Subcutaneous abdominal adipose tissue (tissue), 5 donors: ENCODE measurements at regions not wholly inside any gene's neighbourhood (a gene's known extent, or its start where the extent isn't known, plus 50 kb on each side); places are given as distances from the start of the nearest gene placed in this dataset.
"Not testable (repeated sequence)": the region's sequence is repeated elsewhere in the genome, so short reads cannot be mapped to it uniquely, and the experiment has no call there.

Source experiments
- H3K27ac ChIP-seq: one replicate; pipeline ENCODE4 v1.7.0; 2013; ENCODE audit warnings: low read depth, mild to moderate bottlenecking, inconsistent platforms, low read length, moderate library complexity
- H3K27me3 ChIP-seq, 5 donors: one replicate each; pipeline ENCODE4 v1.7.0; 2013; ENCODE audit warnings: low read length in 5 of 5, inconsistent platforms in 1 of 5; ENCODE audit not compliant: control insufficient read depth in 5 of 5, insufficient read depth in 4 of 5
- H3K36me3 ChIP-seq, 5 donors: one replicate each; pipeline ENCODE4 v1.7.0; 2013; ENCODE audit warnings: low read length in 5 of 5; ENCODE audit not compliant: control insufficient read depth in 5 of 5, insufficient read depth in 5 of 5
- H3K4me1 ChIP-seq, 5 donors: one replicate each; pipeline ENCODE4 v1.7.0; 2013; ENCODE audit warnings: low read length in 5 of 5, mild to moderate bottlenecking in 3 of 5, moderate library complexity in 1 of 5; ENCODE audit not compliant: control insufficient read depth in 5 of 5, insufficient read depth in 5 of 5
- H3K4me3 ChIP-seq, 5 donors: one replicate each; pipeline ENCODE4 v1.7.0; 2013; ENCODE audit warnings: low read length in 5 of 5, low read depth in 1 of 5
- H3K9ac ChIP-seq, 5 donors: one replicate each; pipeline ENCODE4 v1.7.0; 2013; ENCODE audit warnings: low read length in 5 of 5, mild to moderate bottlenecking in 4 of 5, moderate library complexity in 3 of 5
- H3K9me3 ChIP-seq, 5 donors: one replicate each; pipeline ENCODE4 v1.7.0; 2013; ENCODE audit warnings: low read length in 5 of 5; ENCODE audit not compliant: control insufficient read depth in 5 of 5
- donor health status: healthy.
- donor health status: healthy.
- donor health status: healthy.
- donor health status: healthy.
- donor health status: healthy.

DNA sequence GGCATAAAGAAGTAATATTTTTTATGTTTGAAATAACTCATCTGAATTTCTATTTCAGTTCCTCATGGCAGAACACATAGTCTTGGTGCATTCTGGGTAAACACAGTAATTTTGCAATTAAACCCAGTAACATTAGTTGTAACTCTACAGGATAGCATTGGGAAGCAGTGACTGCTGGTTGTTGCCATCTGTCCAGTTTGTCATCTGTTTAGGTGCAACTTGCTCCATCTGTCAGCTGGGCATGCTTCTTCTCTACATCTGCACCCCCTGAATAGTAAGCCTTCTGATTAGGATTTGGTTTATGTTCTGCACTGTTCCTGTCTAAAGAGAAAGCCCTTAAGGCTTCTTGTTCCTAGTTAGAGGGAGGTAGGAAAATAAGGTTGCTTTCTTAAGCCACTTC, 63.5 kb upstream of the CSNK1A1L start:
- Histone ChIP-seq H3K4me1 (no peaks in the 10 kb centered on the region), H3K27me3 (no peaks in the 10 kb centered on the region)

DNA sequence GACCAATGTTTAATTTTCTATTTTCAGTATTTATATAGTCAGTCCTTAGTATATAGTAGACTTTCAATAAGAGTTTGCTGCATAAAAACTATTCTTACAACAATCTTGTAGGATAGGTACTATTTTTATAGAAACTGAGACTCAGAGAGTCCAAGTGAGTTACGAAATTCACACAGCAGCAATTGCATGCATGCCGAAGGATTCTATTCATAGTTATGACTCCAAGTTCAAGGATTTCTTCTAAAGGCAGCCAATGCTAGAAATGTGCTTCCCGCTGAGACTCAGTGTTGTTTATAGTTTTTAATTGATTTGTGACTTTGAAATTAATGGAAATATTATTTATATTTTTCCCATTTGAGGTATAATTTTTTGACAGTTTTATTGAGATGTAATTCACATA, 62.7 kb upstream of the CSNK1A1L start:
- H3K27me3 ChIP-seq, result no peaks in the 10 kb centered on the region
- no peaks in the 10 kb centered on the region for H3K9me3 ChIP-seq
- H3K27ac ChIP-seq, result no peak overlapping the region
- no peak overlapping the region for H3K9ac ChIP-seq
- no peak overlapping the region for H3K4me3 ChIP-seq
- no peaks in the 10 kb centered on the region for H3K4me1 ChIP-seq
- no peaks in the 10 kb centered on the region for H3K36me3 ChIP-seq

More for the DNA sequence above, 63.5 kb upstream of the CSNK1A1L start:
- no peaks in the 10 kb centered on the region for H3K9me3 ChIP-seq
- no peak overlapping the region for H3K4me3 ChIP-seq
- H3K36me3 ChIP-seq, result no peaks in the 10 kb centered on the region
- no peak overlapping the region for H3K9ac ChIP-seq
- H3K27ac ChIP-seq, result no peak overlapping the region

DNA sequence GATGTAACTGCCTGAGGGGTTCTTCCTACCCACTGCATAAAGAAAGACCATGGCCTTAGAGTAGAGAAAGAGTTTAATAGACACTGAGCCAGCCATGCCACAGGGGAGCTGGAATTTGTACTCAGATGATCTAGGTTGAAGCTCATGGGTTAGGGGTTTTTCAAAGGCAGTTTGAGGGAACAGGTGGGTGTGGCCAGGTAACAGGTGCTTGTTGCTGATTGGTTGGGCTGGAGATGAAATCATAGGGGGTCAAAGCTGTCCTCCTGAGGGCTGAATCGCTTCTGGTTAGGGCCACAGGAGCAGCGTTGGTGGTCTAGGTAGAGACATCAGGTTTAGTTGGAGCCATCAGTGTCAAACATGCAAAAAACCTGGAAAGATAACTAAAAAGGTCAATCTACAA, 59.2 kb upstream of the CSNK1A1L start:
- Histone ChIP-seq H3K9ac (no peak overlapping the region), H3K27ac (no peak overlapping the region), H3K36me3 (no peaks in the 10 kb centered on the region), H3K9me3 (peaks cover 0 to 8% (median 6%) of the 10 kb centered on the region in 5 donors), H3K4me1 (no peaks in the 10 kb centered on the region), H3K4me3 (no peak overlapping the region), H3K27me3 (no peaks in the 10 kb centered on the region)

DNA sequence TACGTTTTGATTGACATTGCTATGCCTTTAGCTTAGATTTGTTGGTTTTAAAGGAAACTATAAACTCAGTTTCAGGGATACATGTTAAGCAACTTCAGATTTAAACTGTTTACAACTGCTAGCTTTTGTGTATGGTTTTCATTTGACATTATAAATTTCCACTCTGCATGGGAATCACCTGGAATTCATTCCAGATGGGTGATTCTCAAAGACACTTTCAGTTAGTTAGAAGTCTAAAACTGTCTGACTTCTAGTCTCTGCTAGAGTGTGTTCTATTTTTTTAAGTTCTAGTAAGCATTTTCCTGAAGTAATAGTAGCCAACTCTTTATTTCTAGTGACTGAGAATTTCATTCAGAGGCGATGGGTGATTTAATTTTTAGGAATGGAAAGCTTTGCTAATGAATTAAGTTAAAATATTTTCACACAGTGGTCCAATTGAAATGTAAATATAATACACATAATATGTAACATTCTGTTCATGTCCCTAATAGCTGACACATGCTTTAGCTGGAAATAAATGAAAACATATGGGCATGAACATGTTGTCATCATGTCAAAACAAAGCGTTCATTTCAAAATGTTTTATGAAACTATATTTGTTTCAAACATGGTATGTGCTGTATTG, 58.3 kb upstream of the CSNK1A1L start:
- no peak overlapping the region for H3K9ac ChIP-seq
- no peaks in the 10 kb centered on the region for H3K4me1 ChIP-seq
- H3K36me3 ChIP-seq, result no peaks in the 10 kb centered on the region
- no peaks in the 10 kb centered on the region for H3K27me3 ChIP-seq
- no peak overlapping the region for H3K4me3 ChIP-seq
- no peak overlapping the region for H3K27ac ChIP-seq
- peaks cover 0 to 12% (median 8%) of the 10 kb centered on the region in 5 donors for H3K9me3 ChIP-seq

DNA sequence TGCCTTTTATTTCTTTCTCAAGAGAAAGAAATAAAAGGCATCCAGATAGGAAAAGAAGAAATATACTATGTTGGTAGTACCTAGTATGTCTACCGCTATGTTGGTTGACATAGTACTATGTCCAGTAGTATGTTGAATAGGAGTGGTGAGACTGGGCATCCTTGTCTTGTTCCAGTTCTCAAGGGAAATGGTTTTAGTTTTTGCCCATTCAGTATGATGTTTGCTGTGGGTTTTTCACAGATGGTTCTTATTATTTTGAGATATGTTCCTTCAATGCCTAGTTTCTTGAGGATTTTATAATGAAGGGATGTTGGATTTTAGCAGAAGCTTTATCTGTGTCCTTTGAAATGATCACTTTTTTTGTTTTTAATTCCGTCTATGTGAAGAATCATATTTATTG, 53.0 kb upstream of the CSNK1A1L start:
- no peak overlapping the region for H3K4me3 ChIP-seq
- no peak overlapping the region for H3K9ac ChIP-seq
- no peaks in the 10 kb centered on the region for H3K36me3 ChIP-seq
- no peak overlapping the region for H3K27ac ChIP-seq
- H3K9me3 ChIP-seq, result peaks cover 0 to 12% (median 8%) of the 10 kb centered on the region in 5 donors
- no peaks in the 10 kb centered on the region for H3K4me1 ChIP-seq
- H3K27me3 ChIP-seq, result no peaks in the 10 kb centered on the region

DNA sequence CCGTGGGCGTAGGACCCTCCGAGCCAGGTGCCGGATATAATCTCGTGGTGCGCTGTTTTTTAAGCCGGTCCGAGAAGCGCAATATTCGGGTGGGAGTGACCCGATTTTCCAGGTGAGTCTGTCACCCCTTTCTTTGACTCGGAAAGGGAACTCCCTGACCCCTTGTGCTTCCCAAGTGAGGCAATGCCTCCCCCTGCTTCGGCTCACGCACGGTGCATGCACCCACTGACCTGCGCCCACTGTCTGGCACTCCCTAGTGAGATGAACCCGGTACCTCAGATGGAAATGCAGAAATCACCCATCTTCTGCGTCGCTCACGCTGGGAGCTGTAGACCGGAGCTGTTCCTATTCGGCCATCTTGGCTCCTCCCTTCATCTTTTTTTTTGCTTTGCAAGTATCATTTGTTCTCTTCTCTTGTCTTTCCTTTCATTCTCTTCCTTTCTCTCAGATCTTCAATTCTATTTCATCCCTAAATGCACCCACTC, 50.2 kb upstream of the CSNK1A1L start:
- not testable (repeated sequence) for H3K36me3 ChIP-seq, H3K4me3 ChIP-seq, H3K9ac ChIP-seq, H3K27ac ChIP-seq, H3K4me1 ChIP-seq, H3K27me3 ChIP-seq
- peaks cover 0 to 12% (median 8%) of the 10 kb centered on the region in 5 donors for H3K9me3 ChIP-seq
